ENCODE measurements at regions not wholly inside any gene's neighbourhood (a gene's known extent, or its start where the extent isn't known, plus 50 kb on each side); places are given as distances from the start of the nearest gene placed in this dataset.
A peak's percentile ranks its signal among the peaks of the same experiment; 100 is the strongest.
"Not testable (repeated sequence)": the region's sequence is repeated elsewhere in the genome, so short reads cannot be mapped to it uniquely, and the experiment has no call there.

- DNase-seq (ENCODE audit: low read depth), result peak; percentile 79
Measured at GRCh38 chr15:62407216-62407615, 242.1 kb upstream of the C2CD4B start.

- no peak for DNase-seq (ENCODE audit: low read depth)
Measured at GRCh38 chr15:62407962-62408361, 242.9 kb upstream of the C2CD4B start.

- no peak for DNase-seq (ENCODE audit: low read depth)
Measured at GRCh38 chr15:62409466-62409865, 244.4 kb upstream of the C2CD4B start.

- no peak for DNase-seq (ENCODE audit: low read depth)
Measured at GRCh38 chr15:62412686-62413085, 247.6 kb upstream of the C2CD4B start.

GRCh38 chr15:62413153-62413552, 248.1 kb upstream of the C2CD4B start:
- no peak for DNase-seq (ENCODE audit: low read depth)

GRCh38 chr15:62413786-62414185, 248.7 kb upstream of the C2CD4B start:
- peak; percentile 54 for DNase-seq (ENCODE audit: low read depth)

- no peak for DNase-seq (ENCODE audit: low read depth)
Measured at GRCh38 chr15:62415498-62415897, 250.4 kb upstream of the C2CD4B start.

GRCh38 chr15:62416526-62416925, 251.4 kb upstream of the C2CD4B start:
- DNase-seq (ENCODE audit: low read depth), result no peak

GRCh38 chr15:62417439-62417838, 252.4 kb upstream of the C2CD4B start:
- peak; percentile 40 for DNase-seq (ENCODE audit: low read depth)

GRCh38 chr15:62418496-62418895, 253.4 kb upstream of the C2CD4B start:
- not testable (repeated sequence) for DNase-seq (ENCODE audit: low read depth)

GRCh38 chr15:62419192-62419591, 254.1 kb upstream of the C2CD4B start:
- DNase-seq (ENCODE audit: low read depth), result peak; percentile 41

- not testable (repeated sequence) for DNase-seq (ENCODE audit: low read depth)
Measured at GRCh38 chr15:62420371-62420770, 255.3 kb upstream of the C2CD4B start.

- no peak for DNase-seq (ENCODE audit: low read depth)
Measured at GRCh38 chr15:62421289-62421688, 256.2 kb upstream of the C2CD4B start.

- DNase-seq (ENCODE audit: low read depth), result peak; percentile 82
Measured at GRCh38 chr15:62426387-62426956, 261.4 kb upstream of the C2CD4B start.

GRCh38 chr15:62428259-62428658, 263.2 kb upstream of the C2CD4B start:
- DNase-seq (ENCODE audit: low read depth), result no peak

GRCh38 chr15:62428851-62429598, 263.9 kb upstream of the C2CD4B start:
- no peak for DNase-seq (ENCODE audit: low read depth)

- DNase-seq (ENCODE audit: low read depth), result no peak
Measured at GRCh38 chr15:62430056-62430455, 265.0 kb upstream of the C2CD4B start.

- no peak for DNase-seq (ENCODE audit: low read depth)
Measured at GRCh38 chr15:62430552-62430951, 265.5 kb upstream of the C2CD4B start.

GRCh38 chr15:62431008-62431797, 266.1 kb upstream of the C2CD4B start:
- DNase-seq (ENCODE audit: low read depth), result no peak

- no peak for DNase-seq (ENCODE audit: low read depth)
Measured at GRCh38 chr15:62431817-62432216, 266.7 kb upstream of the C2CD4B start.

GRCh38 chr15:62432702-62433398, 267.8 kb upstream of the C2CD4B start:
- no peak for DNase-seq (ENCODE audit: low read depth)

GRCh38 chr15:62436235-62436634, 271.1 kb upstream of the C2CD4B start:
- DNase-seq (ENCODE audit: low read depth), result no peak

Measured in LHCN-M2 (cell line).